ENCODE measurements at regions not wholly inside any gene's neighbourhood (a gene's known extent, or its start where the extent isn't known, plus 50 kb on each side); places are given as distances from the start of the nearest gene placed in this dataset.

- no peak for TF ChIP-seq POLR2AphosphoS5 (IDR thresholded peaks at IDR 0.05; ENCODE audit: low read depth)
- no peak for TF ChIP-seq CTCF (conservative IDR thresholded peaks at IDR 0.05; ENCODE audit: low read depth in 2 of 2)
- no peak for TF ChIP-seq EZH2 (IDR thresholded peaks at IDR 0.05; ENCODE audit: low read depth, unreplicated experiment)
- no peak for TF ChIP-seq CREB1 (CRISPR knock-in tag; IDR thresholded peaks at IDR 0.05; ENCODE audit: low read depth)
- TF ChIP-seq ZNF114 (CRISPR knock-in tag; IDR thresholded peaks at IDR 0.05): no peak
- no peak for TF ChIP-seq EZH2phosphoT487 (IDR thresholded peaks at IDR 0.05; ENCODE audit: unreplicated experiment)
- no peak for TF ChIP-seq REST (IDR thresholded peaks at IDR 0.05; ENCODE audit: unreplicated experiment)
- no peak for TF ChIP-seq NANOG (IDR thresholded peaks at IDR 0.05; ENCODE audit: borderline replicate concordance)
- no peak for TF ChIP-seq ETS1 (IDR thresholded peaks at IDR 0.05)
- no peak for TF ChIP-seq STAT1 (IDR thresholded peaks at IDR 0.05; ENCODE audit: unreplicated experiment)
- TF ChIP-seq JUNB (IDR thresholded peaks at IDR 0.05; ENCODE audit: unreplicated experiment): no peak
Observed at GRCh38 chr1:184909019-184909418, 65.3 kb downstream of the NIBAN1 start.
